ENCODE measurements at regions not wholly inside any gene's neighbourhood (a gene's known extent, or its start where the extent isn't known, plus 50 kb on each side); places are given as distances from the start of the nearest gene placed in this dataset.
"Not testable (repeated sequence)": the region's sequence is repeated elsewhere in the genome, so short reads cannot be mapped to it uniquely, and the experiment has no call there.

DNA sequence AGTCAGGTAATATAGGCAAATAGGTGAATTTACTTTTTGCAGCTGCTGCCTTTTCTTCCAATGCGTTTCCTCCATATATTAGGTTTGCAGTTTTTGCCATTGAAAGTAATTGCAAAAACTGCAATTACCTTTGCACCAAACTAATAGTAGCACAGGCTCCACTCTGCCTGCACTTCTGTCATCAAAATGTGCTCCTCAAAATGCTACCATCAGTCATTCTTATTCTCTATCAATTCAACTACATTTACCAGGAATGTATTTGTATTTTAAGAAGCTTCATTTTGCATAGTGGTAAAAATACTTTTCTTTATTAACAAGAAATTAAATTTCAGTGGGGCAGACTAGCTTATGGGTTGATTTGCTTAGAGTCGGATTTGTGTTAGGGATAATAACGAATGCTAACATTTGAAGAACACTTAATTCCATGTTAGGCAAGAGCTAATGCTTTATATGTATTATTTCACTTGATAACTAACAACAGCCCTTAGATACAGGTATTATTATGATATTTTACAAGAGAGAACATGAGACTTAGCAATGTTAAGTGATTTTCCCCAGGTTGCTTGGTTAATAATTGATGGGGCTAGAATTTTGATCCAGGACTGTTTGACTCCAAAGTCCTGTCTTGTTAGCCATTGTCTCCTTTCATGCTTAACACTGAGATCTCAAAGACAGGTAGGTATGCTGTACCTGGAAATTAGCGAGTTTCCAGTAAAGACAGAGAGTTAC, 300.4 kb downstream of the MAN2A1 start:
- peak; percentile 22 for DNase-seq (ENCODE audit: low read depth)

DNA sequence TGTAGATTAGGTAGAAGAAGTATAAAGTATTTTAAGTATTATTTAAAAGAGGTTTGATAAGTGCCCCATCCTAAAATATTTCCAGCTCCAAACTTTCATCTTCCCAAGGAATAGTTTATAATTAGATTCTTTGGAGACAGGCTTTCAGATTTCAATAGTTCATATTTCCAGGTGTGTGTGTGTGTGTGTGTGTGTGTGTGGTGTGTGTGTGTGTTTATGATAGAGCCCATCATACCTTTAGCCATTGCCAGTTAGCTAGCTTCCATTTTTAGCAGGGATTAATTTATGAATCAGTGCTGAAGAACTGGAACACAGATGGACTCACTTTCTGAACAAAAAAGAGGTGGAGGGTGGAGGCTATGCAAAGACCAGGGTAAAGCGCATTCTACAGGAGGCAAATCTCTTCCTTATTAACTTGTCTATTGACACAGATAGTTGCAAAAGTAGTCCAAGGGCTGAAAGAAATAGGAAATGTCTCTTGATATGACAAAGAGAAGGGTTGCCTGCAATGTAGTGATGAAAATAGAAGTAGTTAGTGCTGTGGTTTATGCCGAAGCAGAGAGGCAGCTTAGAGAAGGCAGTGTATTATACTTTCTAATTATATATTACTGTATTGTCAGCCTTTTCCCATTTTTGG, 301.1 kb downstream of the MAN2A1 start:
- no peak for DNase-seq (ENCODE audit: low read depth)

DNA sequence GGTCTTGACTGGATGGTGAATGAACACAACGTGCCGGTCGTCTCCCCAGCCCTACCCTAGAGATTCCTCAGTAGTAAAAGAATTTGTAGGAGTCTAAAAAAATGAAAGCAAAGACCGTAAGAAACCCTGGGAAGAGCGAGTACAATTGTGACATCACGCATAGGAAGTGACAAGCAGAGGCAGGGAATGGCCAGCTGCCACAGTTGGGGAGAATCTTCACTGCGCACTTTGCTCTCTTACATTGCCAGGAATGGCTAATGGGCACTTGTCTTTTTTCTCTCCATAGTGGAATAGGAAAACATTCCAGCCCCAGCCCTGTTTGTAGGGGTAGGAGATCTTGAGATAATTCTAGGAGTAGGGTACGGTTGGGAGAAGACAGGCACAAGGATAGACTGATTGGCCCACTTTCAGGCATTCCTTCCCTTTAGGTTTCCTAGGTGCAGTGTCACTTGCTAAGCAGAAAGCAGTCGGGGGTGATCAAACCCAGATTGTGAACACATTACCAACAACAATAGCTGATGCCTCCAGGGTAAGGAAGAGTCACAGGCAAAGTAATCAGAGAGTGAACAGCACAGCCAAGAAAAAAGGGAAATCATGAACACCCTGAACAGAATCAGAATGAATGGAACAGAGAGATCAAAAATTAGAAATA, 302.7 kb downstream of the MAN2A1 start:
- DNase-seq (ENCODE audit: low read depth), result peak; percentile 44

DNA sequence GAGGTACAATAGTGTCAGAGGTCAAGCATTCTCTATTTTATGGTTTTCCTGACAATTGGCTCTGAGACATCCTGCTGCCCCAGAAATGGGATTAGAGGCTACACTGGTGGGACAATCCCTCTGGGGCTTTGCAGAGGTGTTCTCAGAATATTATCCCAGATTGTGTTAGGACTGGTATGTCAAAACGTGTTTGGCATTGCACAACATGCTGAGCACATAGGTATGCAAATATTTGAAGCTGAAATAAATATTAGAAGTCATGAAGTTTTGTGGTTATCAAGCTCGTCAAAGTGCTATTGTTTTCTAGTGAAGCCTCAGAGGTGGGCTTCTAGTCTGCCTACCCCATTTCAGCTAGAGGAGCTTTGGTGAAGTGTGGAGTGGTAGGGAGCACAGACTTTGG, 304.4 kb downstream of the MAN2A1 start:
- no peak for DNase-seq (ENCODE audit: low read depth)

DNA sequence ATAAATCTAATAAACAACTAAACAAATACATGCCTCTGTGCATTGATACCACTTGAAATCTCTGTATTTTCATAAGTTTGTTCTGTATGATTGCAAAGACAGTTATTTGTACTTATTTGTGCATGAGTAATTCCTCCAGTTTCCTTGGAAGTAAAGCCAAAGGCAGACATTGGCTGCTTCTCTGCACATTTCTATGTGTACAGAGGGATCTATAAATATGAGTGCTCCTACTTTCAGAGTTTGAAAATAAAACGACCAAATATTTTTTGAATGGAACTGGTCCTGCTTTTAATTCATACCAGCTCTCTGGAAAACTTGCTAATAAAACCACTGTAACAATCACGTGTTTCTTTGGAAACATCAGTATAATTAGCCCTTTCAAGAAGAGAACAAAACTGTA, 306.5 kb downstream of the MAN2A1 start:
- peak; percentile 18 for DNase-seq (ENCODE audit: low read depth)

DNA sequence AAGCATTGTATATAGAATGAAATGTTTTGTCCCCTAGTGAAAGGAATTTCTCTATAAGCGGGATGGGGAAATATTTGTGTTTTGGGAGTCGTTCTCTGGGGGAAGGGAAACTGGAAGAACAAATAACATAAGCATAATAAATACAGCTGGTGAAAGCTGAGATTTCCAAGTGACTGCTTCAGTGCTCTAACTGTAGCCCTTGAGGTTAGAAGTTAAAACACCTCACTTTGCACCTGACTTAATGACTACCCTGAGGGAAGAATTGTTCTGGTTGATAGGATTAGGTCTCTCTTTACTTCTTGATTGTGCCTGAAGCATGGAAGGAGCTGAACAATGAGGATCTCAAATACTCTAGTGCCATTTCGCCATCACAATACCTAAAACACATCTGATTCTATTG, 307.4 kb downstream of the MAN2A1 start:
- DNase-seq (ENCODE audit: low read depth), result peak; percentile 97

DNA sequence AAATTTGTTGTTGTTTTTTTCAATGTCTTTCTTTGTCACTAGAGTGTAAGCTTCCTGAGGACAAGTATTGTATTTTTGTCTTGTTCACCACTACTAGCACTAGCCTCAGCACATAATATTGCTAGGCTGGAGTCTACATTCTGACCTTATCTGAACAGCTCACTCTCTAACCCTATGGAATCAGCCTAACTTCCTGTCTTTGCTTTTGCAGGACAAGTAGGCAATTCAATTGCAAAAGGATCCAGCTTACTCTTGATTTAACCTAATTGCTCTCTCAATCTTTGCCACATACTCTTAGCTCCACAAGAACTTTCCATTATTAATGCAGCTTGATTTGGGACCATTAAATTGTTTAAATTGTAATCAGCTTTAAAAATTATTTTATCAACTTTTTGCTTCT, 308.5 kb downstream of the MAN2A1 start:
- DNase-seq (ENCODE audit: low read depth), result no peak

DNA sequence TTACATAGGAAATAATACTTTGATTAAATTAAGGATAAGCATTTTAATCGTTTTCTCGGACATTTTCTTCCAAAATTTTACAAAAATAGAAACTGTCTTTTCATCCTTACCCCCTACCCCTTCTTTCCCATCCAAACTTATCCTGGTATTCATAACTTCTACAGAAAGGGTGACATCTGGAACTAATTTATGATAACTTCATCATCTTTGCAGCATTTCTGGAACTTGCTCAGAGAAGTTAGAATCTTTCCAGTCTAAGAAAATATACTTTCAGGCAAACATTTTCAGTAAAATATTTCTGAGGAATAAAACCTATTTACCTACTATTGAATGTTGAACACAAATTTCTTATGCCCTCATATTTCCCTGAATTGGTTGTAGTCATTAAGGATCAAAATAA, 309.0 kb downstream of the MAN2A1 start:
- DNase-seq (ENCODE audit: low read depth), result no peak

DNA sequence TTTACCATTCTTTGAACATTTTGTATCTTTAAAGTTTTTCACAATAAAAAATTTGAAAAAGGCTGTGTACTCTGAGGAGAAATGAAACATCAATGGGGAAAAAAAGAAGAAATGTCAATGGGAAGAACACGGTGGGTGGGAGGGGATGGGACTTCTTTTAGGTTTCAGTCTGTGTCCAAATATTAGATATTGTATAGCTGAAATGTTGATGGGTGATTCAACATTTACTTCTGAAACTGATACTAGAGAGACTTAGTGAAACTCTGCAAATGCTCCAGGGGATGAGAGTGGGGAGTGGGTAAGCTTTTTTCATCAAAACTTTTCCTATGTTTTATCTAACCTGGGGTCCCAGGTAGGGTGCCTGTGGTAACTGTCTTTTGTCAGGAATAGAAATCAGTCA, 311.9 kb downstream of the MAN2A1 start:
- DNase-seq (ENCODE audit: low read depth), result no peak

DNA sequence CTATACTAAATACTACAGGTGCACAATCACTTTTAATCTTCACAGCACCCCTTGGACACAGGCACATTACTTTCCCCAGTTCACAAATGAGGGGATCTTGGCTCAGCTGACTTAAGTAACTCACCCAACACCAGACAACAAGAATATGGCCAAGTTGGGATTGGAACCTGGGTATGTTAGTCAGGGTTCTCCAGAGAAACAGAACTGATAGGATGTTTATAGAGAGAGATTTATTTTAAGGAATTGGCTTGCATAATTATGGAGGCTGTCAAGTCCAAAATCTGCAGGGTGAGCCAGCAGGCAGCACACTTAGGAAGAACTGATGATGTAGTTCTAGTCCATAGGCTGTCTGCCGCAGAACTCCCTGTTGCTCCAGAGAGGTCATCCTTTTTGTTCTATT, 312.9 kb downstream of the MAN2A1 start:
- no peak for DNase-seq (ENCODE audit: low read depth)

DNA sequence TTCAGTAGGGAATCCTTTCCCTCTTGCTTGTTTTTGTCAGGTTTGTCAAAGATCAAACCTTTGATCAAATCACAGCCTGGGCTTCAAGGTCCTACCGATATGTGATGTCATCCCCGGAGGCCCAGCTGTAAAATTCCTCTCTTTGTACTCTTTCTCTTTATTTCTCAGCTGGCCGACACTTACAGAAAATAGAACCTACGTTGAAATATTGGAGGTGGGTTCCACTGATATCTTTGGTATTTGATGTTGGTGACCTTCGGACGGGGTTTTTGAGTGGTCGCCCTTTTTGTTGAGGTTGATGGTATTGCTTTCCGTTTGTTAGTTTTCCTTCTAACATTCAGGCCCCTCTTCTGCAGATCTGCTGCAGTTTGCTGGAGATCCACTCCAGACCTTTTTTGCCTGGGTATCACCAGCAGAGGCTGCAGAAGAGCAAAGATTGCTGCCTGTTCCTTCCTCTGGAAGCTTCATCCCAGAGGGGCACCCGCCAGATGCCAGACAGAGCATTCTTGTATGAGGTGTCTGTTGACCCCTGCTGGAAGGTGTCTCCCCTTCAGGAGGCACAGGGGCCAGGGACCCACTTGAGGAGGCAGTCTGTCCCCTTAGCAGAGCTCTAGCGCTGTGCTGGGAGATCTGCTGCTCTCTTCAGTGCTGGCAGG, 316.3 kb downstream of the MAN2A1 start:
- DNase-seq (ENCODE audit: low read depth), result not testable (repeated sequence)

DNA sequence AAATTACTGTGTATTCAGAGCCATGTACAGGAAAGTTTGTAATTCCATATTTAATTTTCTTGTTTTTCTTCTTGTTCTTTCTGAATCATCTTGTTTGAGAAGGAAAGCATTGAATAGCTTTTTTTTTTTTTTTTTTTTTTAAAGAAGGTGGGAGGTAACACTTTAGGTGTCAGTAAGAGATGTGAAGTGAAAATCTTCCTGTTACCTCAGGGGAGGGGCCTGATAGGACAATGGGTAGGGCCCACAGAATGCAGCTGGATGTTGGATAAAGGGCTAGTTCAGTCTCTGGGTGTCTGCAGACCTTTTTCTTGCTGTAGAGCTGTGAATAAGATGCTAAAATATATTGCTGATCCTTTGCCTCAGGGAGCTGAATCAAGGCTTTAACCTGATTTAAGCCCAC, 317.4 kb downstream of the MAN2A1 start:
- DNase-seq (ENCODE audit: low read depth), result no peak

DNA sequence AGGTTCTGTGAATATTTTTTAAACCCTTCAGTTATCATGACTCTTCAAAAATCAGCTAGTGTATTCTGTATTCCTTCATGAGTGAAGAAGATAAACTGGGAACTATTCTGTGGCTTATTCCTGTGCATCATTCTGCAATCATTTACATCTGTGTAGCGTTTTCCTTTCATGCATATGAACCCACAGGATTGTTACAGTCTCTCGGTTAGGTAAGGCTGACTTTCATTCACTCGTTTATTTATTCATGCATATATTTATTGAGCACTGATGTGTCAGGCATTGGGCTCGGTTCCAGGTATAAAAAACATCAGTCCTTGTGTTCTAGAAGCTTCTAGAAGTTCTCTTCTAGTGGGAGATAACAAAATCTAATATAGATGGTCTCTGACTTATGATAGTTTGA, 318.4 kb downstream of the MAN2A1 start:
- peak; percentile 25 for DNase-seq (ENCODE audit: low read depth)

DNA sequence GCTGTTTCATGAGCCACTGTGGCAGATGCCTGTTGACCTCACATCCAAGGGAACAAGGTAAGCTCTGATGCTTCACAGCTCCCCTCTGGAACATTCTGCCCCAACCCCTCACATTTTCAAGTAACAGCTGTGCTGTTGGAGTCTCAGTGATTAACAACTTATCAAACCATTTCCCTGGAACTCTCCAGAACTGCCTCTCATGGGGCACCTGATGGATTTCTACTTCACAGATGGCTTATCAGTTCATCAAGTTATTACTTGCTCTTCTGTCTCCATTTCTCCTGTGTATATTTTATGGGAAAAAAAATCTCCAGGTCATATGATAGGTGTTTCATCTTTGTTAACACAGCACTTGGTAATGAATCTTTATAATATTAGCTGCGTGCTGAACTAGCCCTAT, 322.4 kb downstream of the MAN2A1 start:
- DNase-seq (ENCODE audit: low read depth), result no peak

DNA sequence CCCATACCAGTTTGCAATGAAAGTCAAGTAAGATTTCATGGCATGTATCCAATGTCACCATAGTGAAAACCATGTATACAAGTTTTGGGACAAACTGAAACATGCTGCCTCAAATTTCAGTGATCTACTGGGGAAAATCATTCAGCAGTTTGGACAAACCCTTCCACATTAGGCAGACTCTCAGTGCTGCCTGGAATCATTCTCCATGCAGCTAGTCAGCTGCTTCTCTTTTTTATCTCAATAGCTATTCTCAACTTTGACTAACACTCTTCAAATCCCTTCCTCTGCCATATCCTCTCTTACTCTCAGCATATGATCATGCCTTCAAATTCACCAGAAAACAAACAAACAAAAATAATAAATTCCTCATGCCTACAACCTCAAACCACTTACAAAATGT, 323.3 kb downstream of the MAN2A1 start:
- no peak for DNase-seq (ENCODE audit: low read depth)

DNA sequence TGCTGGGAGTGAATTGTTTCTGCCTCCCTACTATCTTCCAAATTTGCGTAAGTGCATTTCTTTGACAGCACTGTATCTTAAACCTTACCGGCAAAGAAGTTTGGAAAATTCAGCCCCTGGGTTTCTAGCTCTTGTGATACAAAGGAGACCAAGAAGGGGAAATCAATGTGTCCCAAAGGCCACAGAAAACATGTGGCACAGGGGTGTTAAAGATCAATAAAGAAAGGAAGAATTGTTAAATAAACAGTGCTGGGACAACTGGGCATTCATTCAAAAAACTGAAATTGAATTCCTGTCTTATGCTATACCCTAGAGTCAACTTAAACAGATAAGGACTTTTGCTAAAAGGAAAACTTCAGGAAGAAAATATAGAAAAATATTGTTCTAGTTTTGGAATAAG, 328.1 kb downstream of the MAN2A1 start:
- DNase-seq (ENCODE audit: low read depth), result no peak

DNA sequence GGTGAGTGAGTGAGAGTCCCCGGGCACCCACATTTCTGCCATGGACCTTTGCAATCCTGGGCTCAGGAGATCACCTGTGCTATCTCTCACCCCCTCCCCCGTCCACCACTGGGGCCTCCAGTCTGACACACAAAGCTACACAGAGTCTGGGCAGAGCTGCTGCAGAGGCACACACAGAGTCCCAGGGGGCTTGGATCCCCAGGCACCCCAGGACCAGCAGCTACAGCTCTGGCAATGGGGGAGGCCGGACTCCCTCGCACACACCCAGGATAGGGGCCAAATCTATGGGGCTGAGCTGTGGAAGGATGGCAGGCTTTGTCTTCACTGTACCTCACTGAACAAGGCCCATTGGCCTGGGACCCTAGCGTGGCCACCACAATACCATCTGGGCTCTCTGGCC, 328.8 kb downstream of the MAN2A1 start:
- DNase-seq (ENCODE audit: low read depth), result no peak

DNA sequence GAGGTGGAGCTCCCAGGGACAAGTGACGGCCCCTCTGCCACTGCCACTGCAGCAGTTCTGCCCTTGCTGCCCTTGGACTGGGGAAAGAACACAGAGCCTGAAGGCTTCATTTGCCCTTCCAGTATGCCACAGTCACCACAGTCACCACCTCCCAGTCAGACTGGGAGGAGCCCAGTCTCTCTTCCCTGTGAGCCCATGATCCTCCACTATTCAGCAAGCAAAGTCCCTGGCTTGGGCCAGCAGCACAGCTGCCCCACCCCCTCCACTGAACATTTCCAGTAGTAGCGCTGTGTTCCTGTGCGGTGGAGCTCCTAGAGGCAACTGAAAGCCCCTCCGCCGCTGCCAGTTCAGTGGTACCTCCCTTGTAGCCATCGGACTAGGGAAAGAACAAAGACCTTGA, 329.4 kb downstream of the MAN2A1 start:
- DNase-seq (ENCODE audit: low read depth), result no peak

DNA sequence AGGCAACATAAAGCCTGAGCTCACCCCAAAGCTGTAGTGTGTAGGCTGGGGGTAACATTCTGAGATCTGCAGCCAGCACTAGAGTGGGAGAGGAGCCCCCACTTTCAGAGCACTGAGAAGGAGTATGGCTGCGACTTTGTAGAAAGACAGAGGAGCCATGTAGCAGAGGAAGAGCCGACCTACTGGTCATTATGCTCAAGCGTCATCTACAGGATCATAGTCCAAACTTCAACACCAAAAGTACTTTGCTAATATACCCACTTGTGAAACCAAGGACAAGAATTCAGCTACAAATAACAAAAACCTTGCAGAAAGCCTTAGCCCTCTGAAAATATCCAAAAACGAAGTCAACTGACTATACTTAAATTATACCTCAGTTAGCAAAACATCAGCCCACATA, 330.1 kb downstream of the MAN2A1 start:
- DNase-seq (ENCODE audit: low read depth), result no peak

DNA sequence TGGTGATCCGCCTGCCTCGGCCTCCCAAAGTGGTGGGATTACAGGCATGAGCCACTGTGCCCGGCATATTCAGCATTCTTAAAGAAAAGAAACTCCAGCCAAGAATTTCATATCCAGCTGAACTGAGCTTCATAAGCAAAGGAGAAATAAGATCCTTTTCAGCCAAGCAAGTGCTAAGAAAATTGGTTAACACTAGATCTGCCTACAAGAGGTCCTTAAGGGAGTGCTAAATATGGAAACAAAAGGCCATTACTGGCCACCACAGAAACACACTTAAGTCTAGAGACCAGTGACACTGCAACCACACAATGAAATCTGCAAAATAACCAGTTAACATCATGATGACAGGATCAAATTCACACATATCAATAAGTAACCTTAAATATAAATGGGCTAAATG, 331.5 kb downstream of the MAN2A1 start:
- no peak for DNase-seq (ENCODE audit: low read depth)

DNA sequence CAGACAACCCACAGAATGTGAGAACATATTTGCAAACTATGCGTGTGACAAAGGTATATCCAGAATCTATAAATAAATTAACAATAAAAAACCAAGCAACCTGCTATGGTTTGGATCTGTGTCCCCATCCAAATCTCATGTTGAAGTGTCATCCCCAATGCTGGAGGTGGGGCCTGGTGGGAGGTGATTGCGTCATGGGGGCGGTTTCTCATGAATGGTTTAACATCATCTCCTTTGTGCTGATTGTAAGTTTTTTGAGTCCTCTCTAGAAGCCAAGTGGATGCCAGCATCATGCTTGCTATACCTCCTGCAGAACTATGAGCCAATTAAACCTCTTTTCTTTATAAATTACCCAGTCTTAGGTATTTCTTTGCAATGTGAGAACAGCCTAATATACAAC, 335.4 kb downstream of the MAN2A1 start:
- no peak for DNase-seq (ENCODE audit: low read depth)

DNA sequence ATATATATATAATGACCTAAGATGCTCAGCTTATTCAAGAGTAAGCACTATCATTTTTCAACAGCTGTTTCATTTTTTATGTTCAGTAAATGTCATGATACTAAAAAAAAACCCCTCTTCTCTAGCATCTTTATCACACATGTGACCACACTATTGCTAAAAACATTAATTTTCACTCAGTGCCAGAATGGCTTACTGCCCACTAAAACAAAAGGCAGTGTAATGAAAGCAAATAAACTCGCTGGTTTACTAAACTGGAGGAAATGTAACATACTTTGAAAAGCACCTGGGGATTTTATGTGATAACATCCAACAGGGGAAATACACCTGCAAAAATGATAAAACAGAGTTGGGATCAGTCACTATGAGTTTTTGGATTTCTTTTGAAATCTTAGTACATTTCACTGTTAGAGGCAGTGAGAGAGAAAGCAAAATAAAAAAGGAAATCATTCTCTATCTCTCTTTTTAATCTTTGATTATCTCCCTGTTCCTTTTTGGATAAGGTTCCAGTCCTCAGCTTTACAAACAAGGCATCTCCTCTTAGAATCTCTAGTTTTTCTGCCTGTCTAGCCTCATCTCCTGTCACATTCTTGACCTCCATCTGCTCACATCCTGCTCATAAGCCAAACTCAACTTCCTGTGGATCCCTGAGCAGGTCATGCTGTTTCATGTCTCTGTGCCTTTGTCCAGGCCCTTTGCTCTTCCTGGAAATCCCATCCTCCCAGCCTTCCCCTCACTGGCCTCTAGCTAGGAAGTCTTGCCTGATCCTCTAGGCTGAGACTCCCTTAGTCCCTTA, 338.0 kb downstream of the MAN2A1 start:
- DNase-seq (ENCODE audit: low read depth), result no peak
